Central memory CD8-positive, alpha-beta T cell (primary cell): ENCODE measurements at regions not wholly inside any gene's neighbourhood (a gene's known extent, or its start where the extent isn't known, plus 50 kb on each side); places are given as distances from the start of the nearest gene placed in this dataset.

Experiments used
- ATAC-seq: fragments of 150-1000 bp; cut with Tn5 transposase; replicated peaks from 2 replicates; pipeline ENCODE4 v1.10.0; 2022; ENCODE audit warnings: mild to moderate bottlenecking, moderate FRiP score, moderate number of reproducible peaks; ENCODE audit not compliant: poor library complexity, severe bottlenecking; ENCODE audit errors: extremely low read depth
- DNase-seq, 2 donors: peaks; one replicate each; pipeline ENCODE4 v3.0.0; 2021; ENCODE audit warnings: low spot score in 2 of 2
- H3K27ac Mint-ChIP-seq: one replicate; pipeline ENCODE4 v1.8.0; 2022; ENCODE audit warnings: low read depth, mild to moderate bottlenecking, moderate library complexity, mixed read lengths
- H3K27me3 Mint-ChIP-seq: one replicate; pipeline ENCODE4 v1.8.0; 2022; ENCODE audit warnings: mixed read lengths
- H3K36me3 Mint-ChIP-seq: one replicate; pipeline ENCODE4 v1.8.0; 2022; ENCODE audit warnings: mild to moderate bottlenecking, moderate library complexity, mixed read lengths; ENCODE audit not compliant: insufficient read depth
- H3K4me1 Mint-ChIP-seq: one replicate; pipeline ENCODE4 v1.8.0; 2022; ENCODE audit warnings: mixed read lengths
- H3K4me3 Mint-ChIP-seq: one replicate; pipeline ENCODE4 v1.8.0; 2022; ENCODE audit warnings: mild to moderate bottlenecking, moderate library complexity, mixed read lengths
- H3K9me3 Mint-ChIP-seq: one replicate; pipeline ENCODE4 v1.8.0; 2022; ENCODE audit warnings: mixed read lengths

DNA sequence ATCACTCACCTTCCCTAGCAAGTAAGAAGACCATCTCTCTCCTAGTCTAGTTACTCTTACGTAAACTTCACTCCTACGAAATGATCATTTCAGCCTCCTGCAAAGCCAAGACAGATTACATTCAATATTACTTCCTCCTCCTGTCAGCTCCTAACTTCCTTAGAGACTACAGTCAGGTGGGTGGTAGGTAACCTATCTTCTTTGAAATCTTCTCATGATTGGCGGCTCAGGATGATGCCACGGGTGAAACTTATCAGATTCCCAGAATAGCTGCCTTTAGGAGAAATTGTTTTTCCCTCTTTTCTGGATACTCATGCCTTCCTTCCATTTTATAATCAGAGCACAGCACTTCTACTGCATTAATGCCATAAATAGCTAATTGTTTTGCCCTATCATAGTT, 744.8 kb upstream of the HS3ST1 start:
- Mint-ChIP-seq H3K36me3 (no peaks in the 10 kb centered on the region), H3K27ac (no peak overlapping the region), H3K4me1 (no peaks in the 10 kb centered on the region), H3K27me3 (no peaks in the 10 kb centered on the region), H3K9me3 (peaks cover 29% of the 10 kb centered on the region), H3K4me3 (no peak overlapping the region)
- ATAC-seq (no peak), DNase-seq (no peak)

- Mint-ChIP-seq H3K36me3 (no peaks in the 10 kb centered on the region), H3K27me3 (no peaks in the 10 kb centered on the region), H3K4me3 (no peak overlapping the region), H3K9me3 (peaks cover 21% of the 10 kb centered on the region), H3K27ac (no peak overlapping the region), H3K4me1 (no peaks in the 10 kb centered on the region)
- DNase-seq, result no peak
- no peak for ATAC-seq
Observed at GRCh38 chr4:12172198-12172973, 743.7 kb upstream of the HS3ST1 start.

DNA sequence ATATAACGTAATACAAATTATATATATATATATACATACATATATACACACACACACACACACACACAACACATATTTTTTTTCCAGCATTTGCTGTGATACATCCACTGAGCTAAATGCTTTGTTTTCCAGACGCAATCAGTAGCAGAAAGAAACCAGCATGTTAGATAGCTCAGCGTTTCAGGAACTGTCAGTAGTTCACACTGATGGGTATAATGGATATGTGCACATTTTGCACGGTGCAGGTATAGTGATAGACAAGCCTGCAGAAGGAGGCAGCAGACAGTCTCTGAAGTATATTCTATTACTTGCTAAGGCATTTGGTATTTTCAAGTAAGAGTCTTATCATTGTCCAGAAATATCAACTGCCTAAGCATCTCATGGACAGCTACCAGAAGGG, 741.6 kb upstream of the HS3ST1 start:
- H3K27me3 Mint-ChIP-seq, result no peaks in the 10 kb centered on the region
- H3K4me1 Mint-ChIP-seq, result no peaks in the 10 kb centered on the region
- H3K36me3 Mint-ChIP-seq, result no peaks in the 10 kb centered on the region
- ATAC-seq, result no peak
- H3K27ac Mint-ChIP-seq, result no peak overlapping the region
- peaks cover 18% of the 10 kb centered on the region for H3K9me3 Mint-ChIP-seq
- no peak for DNase-seq
- no peak overlapping the region for H3K4me3 Mint-ChIP-seq

DNA sequence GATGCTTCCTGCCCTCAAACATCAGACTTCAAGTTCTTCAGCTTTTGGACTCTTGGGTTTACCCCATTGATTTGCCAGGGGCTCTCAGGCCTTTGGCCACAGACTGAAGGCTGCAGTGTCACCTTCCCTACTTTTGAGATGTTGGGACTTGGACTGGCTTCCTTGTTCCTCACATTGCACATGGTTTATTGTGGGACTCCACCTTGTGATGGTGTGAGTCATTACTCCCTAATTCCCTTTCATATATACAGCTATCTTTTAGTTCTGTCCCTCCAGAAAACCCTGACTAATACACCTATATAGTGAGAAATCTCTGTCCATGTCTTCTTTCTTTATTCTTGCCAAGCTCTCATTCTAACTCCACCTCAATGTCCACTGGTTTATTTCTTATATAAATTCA, 736.9 kb upstream of the HS3ST1 start:
- H3K4me3 Mint-ChIP-seq, result no peak overlapping the region
- H3K27ac Mint-ChIP-seq, result no peak overlapping the region
- peaks cover 2% of the 10 kb centered on the region for H3K36me3 Mint-ChIP-seq
- no peaks in the 10 kb centered on the region for H3K27me3 Mint-ChIP-seq
- DNase-seq (no peak), ATAC-seq (no peak)
- H3K4me1 Mint-ChIP-seq, result no peaks in the 10 kb centered on the region
- peaks cover 6% of the 10 kb centered on the region for H3K9me3 Mint-ChIP-seq

GRCh38 chr4:12146339-12146738, 717.6 kb upstream of the HS3ST1 start:
- no peaks in the 10 kb centered on the region for H3K36me3 Mint-ChIP-seq
- no peak for ATAC-seq
- no peaks in the 10 kb centered on the region for H3K27me3 Mint-ChIP-seq
- H3K4me3 Mint-ChIP-seq, result no peak overlapping the region
- no peak for DNase-seq
- no peaks in the 10 kb centered on the region for H3K4me1 Mint-ChIP-seq
- H3K9me3 Mint-ChIP-seq, result peaks cover 16% of the 10 kb centered on the region
- H3K27ac Mint-ChIP-seq, result no peak overlapping the region

GRCh38 chr4:12145768-12146167, 717.1 kb upstream of the HS3ST1 start:
- Mint-ChIP-seq H3K27me3 (no peaks in the 10 kb centered on the region), H3K9me3 (peaks cover 16% of the 10 kb centered on the region), H3K4me3 (no peak overlapping the region), H3K27ac (no peak overlapping the region), H3K36me3 (no peaks in the 10 kb centered on the region), H3K4me1 (no peaks in the 10 kb centered on the region)
- no peak for ATAC-seq
- DNase-seq, result no peak

DNA sequence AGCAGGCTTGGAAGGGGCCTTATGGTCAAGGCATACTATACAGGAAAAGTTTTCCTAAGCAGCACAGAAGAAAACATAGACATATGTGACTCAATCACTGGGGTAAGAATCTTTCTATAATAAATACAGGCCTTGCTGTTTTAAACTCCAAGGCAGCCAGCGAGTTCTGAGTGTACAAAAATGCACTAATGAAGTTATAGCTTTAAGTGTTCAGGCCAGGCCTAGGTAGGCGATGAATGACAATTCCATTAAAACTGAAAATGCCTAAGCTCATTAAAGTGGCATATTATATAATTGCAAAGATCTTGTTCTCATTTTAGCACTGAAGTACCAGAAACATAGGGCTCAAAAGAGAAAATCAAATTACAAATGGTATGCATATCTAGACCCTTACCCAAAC, 716.4 kb upstream of the HS3ST1 start:
- Mint-ChIP-seq H3K27me3 (no peaks in the 10 kb centered on the region), H3K9me3 (peaks cover 16% of the 10 kb centered on the region), H3K36me3 (no peaks in the 10 kb centered on the region), H3K4me3 (no peak overlapping the region), H3K4me1 (no peaks in the 10 kb centered on the region), H3K27ac (no peak overlapping the region)
- DNase-seq (no peak), ATAC-seq (no peak)

GRCh38 chr4:12144051-12144450, 715.4 kb upstream of the HS3ST1 start:
- no peak overlapping the region for H3K4me3 Mint-ChIP-seq
- no peak for ATAC-seq
- no peaks in the 10 kb centered on the region for H3K4me1 Mint-ChIP-seq
- H3K27ac Mint-ChIP-seq, result no peak overlapping the region
- DNase-seq, result no peak
- H3K36me3 Mint-ChIP-seq, result no peaks in the 10 kb centered on the region
- no peaks in the 10 kb centered on the region for H3K27me3 Mint-ChIP-seq
- H3K9me3 Mint-ChIP-seq, result peaks cover 10% of the 10 kb centered on the region

- Mint-ChIP-seq H3K27me3 (no peaks in the 10 kb centered on the region), H3K27ac (no peak overlapping the region), H3K4me1 (no peaks in the 10 kb centered on the region), H3K4me3 (no peak overlapping the region), H3K36me3 (no peaks in the 10 kb centered on the region), H3K9me3 (peaks cover 5% of the 10 kb centered on the region)
- no peak for ATAC-seq
- DNase-seq, result no peak
Observed at GRCh38 chr4:12140864-12141263, 712.2 kb upstream of the HS3ST1 start.

DNA sequence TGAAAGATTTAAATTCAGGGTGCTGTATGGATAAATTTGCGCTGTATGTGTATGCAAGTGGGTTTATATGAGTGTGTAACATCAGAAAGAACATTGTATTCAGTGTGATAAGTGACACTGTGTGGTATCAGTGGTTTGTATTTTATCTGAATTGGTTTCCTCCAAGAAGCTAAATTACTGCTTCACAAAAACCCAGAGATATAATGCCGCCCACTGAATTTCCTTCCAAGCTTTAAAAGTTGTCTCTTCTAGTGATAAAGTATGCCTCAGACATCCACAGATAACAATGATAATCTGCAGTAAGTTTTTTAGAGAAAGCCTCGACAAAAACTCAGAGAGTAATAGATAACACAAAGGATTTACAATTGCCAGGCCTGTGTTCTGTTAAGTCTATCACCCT, 710.6 kb upstream of the HS3ST1 start:
- H3K27ac Mint-ChIP-seq, result no peak overlapping the region
- no peaks in the 10 kb centered on the region for H3K27me3 Mint-ChIP-seq
- ATAC-seq (no peak), DNase-seq (no peak)
- no peaks in the 10 kb centered on the region for H3K36me3 Mint-ChIP-seq
- H3K4me3 Mint-ChIP-seq, result no peak overlapping the region
- no peaks in the 10 kb centered on the region for H3K9me3 Mint-ChIP-seq
- no peaks in the 10 kb centered on the region for H3K4me1 Mint-ChIP-seq

DNA sequence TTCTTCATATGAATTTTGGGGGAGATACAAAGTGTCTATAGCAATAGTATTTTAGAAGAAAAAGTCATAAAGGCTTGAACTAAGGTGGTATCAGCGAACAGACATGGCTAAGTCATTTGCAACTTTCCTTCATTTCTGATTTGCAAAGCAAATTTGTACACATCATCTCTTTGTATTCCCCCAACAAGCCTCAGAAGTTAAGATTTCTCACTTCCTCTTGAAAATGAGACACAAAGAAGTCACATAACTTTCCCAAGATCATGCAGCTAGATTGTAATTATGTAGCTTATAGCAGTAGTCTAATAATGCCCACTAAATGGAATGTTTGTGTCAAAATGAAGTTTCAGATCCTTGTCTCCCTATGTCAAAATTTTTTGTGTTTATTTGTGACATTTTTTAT, 709.8 kb upstream of the HS3ST1 start:
- H3K4me3 Mint-ChIP-seq, result no peak overlapping the region
- no peaks in the 10 kb centered on the region for H3K4me1 Mint-ChIP-seq
- H3K9me3 Mint-ChIP-seq, result no peaks in the 10 kb centered on the region
- ATAC-seq (no peak), DNase-seq (no peak)
- no peaks in the 10 kb centered on the region for H3K27me3 Mint-ChIP-seq
- no peaks in the 10 kb centered on the region for H3K36me3 Mint-ChIP-seq
- no peak overlapping the region for H3K27ac Mint-ChIP-seq

- no peak for ATAC-seq
- Mint-ChIP-seq H3K4me1 (no peaks in the 10 kb centered on the region), H3K36me3 (no peaks in the 10 kb centered on the region), H3K4me3 (no peak overlapping the region), H3K27me3 (no peaks in the 10 kb centered on the region), H3K27ac (no peak overlapping the region), H3K9me3 (no peaks in the 10 kb centered on the region)
- DNase-seq, result no peak
Observed at GRCh38 chr4:12137575-12137974, 708.9 kb upstream of the HS3ST1 start.

- Mint-ChIP-seq H3K9me3 (peaks cover 13% of the 10 kb centered on the region), H3K4me3 (no peak overlapping the region), H3K36me3 (no peaks in the 10 kb centered on the region), H3K4me1 (no peaks in the 10 kb centered on the region), H3K27me3 (no peaks in the 10 kb centered on the region), H3K27ac (no peak overlapping the region)
- ATAC-seq (no peak), DNase-seq (no peak)
Observed at GRCh38 chr4:12126474-12126873, 697.8 kb upstream of the HS3ST1 start.
